ENCODE measurements at regions not wholly inside any gene's neighbourhood (a gene's known extent, or its start where the extent isn't known, plus 50 kb on each side); places are given as distances from the start of the nearest gene placed in this dataset.

- DNase-seq (no peak), ATAC-seq (no peak)
- Histone ChIP-seq H3K27ac (no peak overlapping the region), H3K9me3 (peaks cover 0 to 6% of the 10 kb centered on the region in 2 donors), H3K36me3 (no peaks in the 10 kb centered on the region), H3K4me1 (no peaks in the 10 kb centered on the region), H3K27me3 (no peaks in the 10 kb centered on the region), H3K4me3 (no peak overlapping the region)
- intact Hi-C loops (cut with DNase I): no loop called here
- TF ChIP-seq CTCF (IDR thresholded peaks at IDR 0.05): no peak
These were observed 983.8 kb downstream of the SI start for GRCh38 chr3:164094546-164094945.

GRCh38 chr3:164080208-164080607 is 998.1 kb downstream of the SI start:
- DNase-seq: no peak
- H3K4me1 ChIP-seq: no peaks in the 10 kb centered on the region
- no peak overlapping the region for H3K27ac ChIP-seq
- H3K4me3 ChIP-seq: no peak overlapping the region
- peaks cover 0 to 20% of the 10 kb centered on the region in 2 donors for H3K9me3 ChIP-seq
- no peak for TF ChIP-seq CTCF (IDR thresholded peaks at IDR 0.05)
- intact Hi-C loops (cut with DNase I): no loop called here
- no peaks in the 10 kb centered on the region for H3K36me3 ChIP-seq
- no peaks in the 10 kb centered on the region for H3K27me3 ChIP-seq
- ATAC-seq: no peak

GRCh38 chr3:164064298-164064697 is 1014.0 kb downstream of the SI start:
- DNase-seq (no peak), ATAC-seq (no peak)
- no peaks in the 10 kb centered on the region for H3K36me3 ChIP-seq
- peaks cover 0 to 2% of the 10 kb centered on the region in 2 donors for H3K9me3 ChIP-seq
- H3K4me3 ChIP-seq: no peak overlapping the region
- no peak overlapping the region for H3K27ac ChIP-seq
- H3K4me1 ChIP-seq: no peaks in the 10 kb centered on the region
- intact Hi-C loops (cut with DNase I): no loop called here
- H3K27me3 ChIP-seq: no peaks in the 10 kb centered on the region
- TF ChIP-seq CTCF (IDR thresholded peaks at IDR 0.05): no peak

- DNase-seq (no peak), ATAC-seq (no peak)
- H3K27me3 ChIP-seq: no peaks in the 10 kb centered on the region
- no peak for TF ChIP-seq CTCF (IDR thresholded peaks at IDR 0.05)
- no peaks in the 10 kb centered on the region for H3K36me3 ChIP-seq
- intact Hi-C loops (cut with DNase I): no loop called here
- H3K9me3 ChIP-seq: peaks cover 0 to 2% of the 10 kb centered on the region in 2 donors
- no peaks in the 10 kb centered on the region for H3K4me1 ChIP-seq
- no peak overlapping the region for H3K4me3 ChIP-seq
- H3K27ac ChIP-seq: no peak overlapping the region
These were observed 1017.4 kb downstream of the SI start for GRCh38 chr3:164060923-164061322.

GRCh38 chr3:164049847-164050246 is 1028.4 kb downstream of the SI start:
- ATAC-seq (no peak), DNase-seq (no peak)
- Histone ChIP-seq H3K9me3 (peaks cover 0 to 3% of the 10 kb centered on the region in 2 donors), H3K4me3 (no peak overlapping the region), H3K4me1 (no peaks in the 10 kb centered on the region), H3K36me3 (no peaks in the 10 kb centered on the region), H3K27ac (no peak overlapping the region), H3K27me3 (no peaks in the 10 kb centered on the region)
- intact Hi-C loops (cut with DNase I): no loop called here
- no peak for TF ChIP-seq CTCF (IDR thresholded peaks at IDR 0.05)

Measured in left lung (tissue), 4 donors.